Nephron progenitor cell (in vitro differentiated cells): ENCODE measurements at regions not wholly inside any gene's neighbourhood (a gene's known extent, or its start where the extent isn't known, plus 50 kb on each side); places are given as distances from the start of the nearest gene placed in this dataset.

Experiments used
- DNase-seq: peaks from one replicate; pipeline ENCODE4 v3.0.0; 2021
- H3K27ac Mint-ChIP-seq: 2 replicates; pipeline ENCODE4 v1.8.0; 2021; ENCODE audit warnings: mild to moderate bottlenecking, moderate library complexity, mixed read lengths
- H3K27me3 Mint-ChIP-seq: 2 replicates; pipeline ENCODE4 v1.8.0; 2021; ENCODE audit warnings: mild to moderate bottlenecking, low read depth, mixed read lengths; ENCODE audit not compliant: poor library complexity
- H3K36me3 Mint-ChIP-seq: 2 replicates; pipeline ENCODE4 v1.8.0; 2021; ENCODE audit warnings: low read depth, mixed read lengths
- H3K4me1 Mint-ChIP-seq: 2 replicates; pipeline ENCODE4 v1.8.0; 2021; ENCODE audit warnings: mixed read lengths
- H3K4me3 Mint-ChIP-seq: 2 replicates; pipeline ENCODE4 v1.8.0; 2021; ENCODE audit warnings: mild to moderate bottlenecking, moderate library complexity, mixed read lengths
- H3K9me3 Mint-ChIP-seq: 2 replicates; pipeline ENCODE4 v1.8.0; 2021; ENCODE audit warnings: mild to moderate bottlenecking, moderate library complexity, mixed read lengths
- CTCF ChIP-seq: fragments of 200-600 bp; sonication (generic); IDR thresholded peaks from 2 replicates; pipeline ENCODE4 v1.5.0; 2021; ENCODE audit warnings: antibody characterized with exemption

GRCh38 chr10:33611423-33611822 lies 277.0 kb upstream of the NRP1 start:
- H3K4me1 Mint-ChIP-seq: peaks cover 17% of the 10 kb centered on the region
- H3K9me3 Mint-ChIP-seq: peaks cover 44% of the 10 kb centered on the region
- no peak overlapping the region for H3K27ac Mint-ChIP-seq
- no peaks in the 10 kb centered on the region for H3K27me3 Mint-ChIP-seq
- TF ChIP-seq CTCF: no peak
- no peak for DNase-seq
- no peak overlapping the region for H3K4me3 Mint-ChIP-seq
- peaks cover 21% of the 10 kb centered on the region for H3K36me3 Mint-ChIP-seq

- Mint-ChIP-seq H3K4me3 (no peak overlapping the region), H3K27ac (no peak overlapping the region), H3K36me3 (peaks cover 21% of the 10 kb centered on the region), H3K27me3 (no peaks in the 10 kb centered on the region), H3K4me1 (peaks cover 14% of the 10 kb centered on the region), H3K9me3 (peaks cover 38% of the 10 kb centered on the region)
- DNase-seq: no peak
- TF ChIP-seq CTCF: no peak
These were observed 275.1 kb upstream of the NRP1 start for GRCh38 chr10:33609546-33609945.

- Mint-ChIP-seq H3K4me1 (no peaks in the 10 kb centered on the region), H3K4me3 (no peak overlapping the region), H3K27me3 (peaks cover 3% of the 10 kb centered on the region), H3K9me3 (peaks cover 28% of the 10 kb centered on the region), H3K27ac (no peak overlapping the region), H3K36me3 (peaks cover 8% of the 10 kb centered on the region)
- no peak for TF ChIP-seq CTCF
- no peak for DNase-seq
These were observed 267.8 kb upstream of the NRP1 start for GRCh38 chr10:33602278-33602677.

- no peak for TF ChIP-seq CTCF
- Mint-ChIP-seq H3K36me3 (peaks cover 8% of the 10 kb centered on the region), H3K4me1 (peaks cover under 1% of the 10 kb centered on the region), H3K9me3 (peaks cover 28% of the 10 kb centered on the region), H3K4me3 (no peak overlapping the region), H3K27ac (no peak overlapping the region), H3K27me3 (peaks cover 4% of the 10 kb centered on the region)
- DNase-seq: no peak
These were observed 265.9 kb upstream of the NRP1 start for GRCh38 chr10:33600381-33600780.

GRCh38 chr10:33596422-33596821 lies 262.0 kb upstream of the NRP1 start:
- peaks cover 4% of the 10 kb centered on the region for H3K27me3 Mint-ChIP-seq
- peaks cover 8% of the 10 kb centered on the region for H3K36me3 Mint-ChIP-seq
- H3K9me3 Mint-ChIP-seq: peaks cover 28% of the 10 kb centered on the region
- no peak overlapping the region for H3K4me3 Mint-ChIP-seq
- H3K27ac Mint-ChIP-seq: peak overlapping the region; percentile 13
- no peak for DNase-seq
- peaks cover 27% of the 10 kb centered on the region for H3K4me1 Mint-ChIP-seq
- no peak for TF ChIP-seq CTCF

GRCh38 chr10:33594475-33594874 lies 260.0 kb upstream of the NRP1 start:
- peaks cover 18% of the 10 kb centered on the region for H3K9me3 Mint-ChIP-seq
- no peak for TF ChIP-seq CTCF
- H3K4me1 Mint-ChIP-seq: peaks cover 27% of the 10 kb centered on the region
- H3K27ac Mint-ChIP-seq: peak overlapping the region; percentile 50
- H3K27me3 Mint-ChIP-seq: peaks cover 4% of the 10 kb centered on the region
- DNase-seq: no peak
- H3K36me3 Mint-ChIP-seq: peaks cover 9% of the 10 kb centered on the region
- H3K4me3 Mint-ChIP-seq: no peak overlapping the region
